Endothelial cell of umbilical vein (primary cell): ENCODE measurements at regions not wholly inside any gene's neighbourhood (a gene's known extent, or its start where the extent isn't known, plus 50 kb on each side); places are given as distances from the start of the nearest gene placed in this dataset.

Experiments
- CTCF ChIP-seq, 2 donors: IDR thresholded peaks; 1 replicate in 1 of 2; 2 replicates in 1 of 2; pipeline ENCODE4 v1.5.1; 2011; ENCODE audit warnings: low read length in 2 of 2, mild to moderate bottlenecking in 2 of 2, moderate library complexity in 2 of 2, control low read depth in 1 of 2, inconsistent platforms in 1 of 2, low read depth in 1 of 2; ENCODE audit not compliant: insufficient read depth in 1 of 2; ENCODE audit errors: extremely low read depth in 1 of 2
- EZH2 ChIP-seq: IDR thresholded peaks from 2 replicates; pipeline ENCODE4 v1.6.1; 2012; ENCODE audit warnings: borderline replicate concordance, low read depth, mild to moderate bottlenecking, moderate library complexity, low read length, inconsistent platforms; ENCODE audit not compliant: severe bottlenecking
- FOS ChIP-seq: IDR thresholded peaks from 2 replicates; pipeline ENCODE4 v1.6.1; 2011; ENCODE audit warnings: mild to moderate bottlenecking, low read length, moderate library complexity, borderline replicate concordance; ENCODE audit not compliant: insufficient read depth
- JUN ChIP-seq: IDR thresholded peaks from 2 replicates; pipeline ENCODE4 v1.6.1; 2011; ENCODE audit warnings: borderline replicate concordance, low read depth; ENCODE audit not compliant: insufficient read length, insufficient read depth
- MAX ChIP-seq: IDR thresholded peaks from 2 replicates; pipeline ENCODE4 v1.6.1; 2011; ENCODE audit not compliant: insufficient read depth, insufficient read length
- MYC ChIP-seq: IDR thresholded peaks from one replicate; pipeline ENCODE4 v1.6.1; 2011; ENCODE audit warnings: mild to moderate bottlenecking, low read depth, low read length
- POLR2A ChIP-seq: IDR thresholded peaks from 2 replicates; pipeline ENCODE4 v1.6.1; 2012; ENCODE audit warnings: low read depth, mild to moderate bottlenecking, control low read depth, low read length
- POLR2AphosphoS5 ChIP-seq: IDR thresholded peaks from 2 replicates; pipeline ENCODE4 v1.6.1; 2012; ENCODE audit warnings: low read depth, mild to moderate bottlenecking, control low read depth, low read length, moderate library complexity; ENCODE audit not compliant: insufficient read depth

- TF ChIP-seq MAX = no peak
- TF ChIP-seq CTCF (IDR thresholded peaks at IDR 0.05; ENCODE audit: extremely low read depth in 1 of 2, insufficient read depth in 1 of 2, low read depth in 1 of 2, low read length in 2 of 2) = no peak
- TF ChIP-seq POLR2A = no peak
- TF ChIP-seq EZH2 = no peak
- no peak for TF ChIP-seq POLR2AphosphoS5
- TF ChIP-seq FOS = no peak
- no peak for TF ChIP-seq JUN
- no peak for TF ChIP-seq MYC
Observed at GRCh38 chr2:53181759-53182158, 585.8 kb upstream of the CHAC2 start.
